ENCODE measurements at regions not wholly inside any gene's neighbourhood (a gene's known extent, or its start where the extent isn't known, plus 50 kb on each side); places are given as distances from the start of the nearest gene placed in this dataset.

DNA sequence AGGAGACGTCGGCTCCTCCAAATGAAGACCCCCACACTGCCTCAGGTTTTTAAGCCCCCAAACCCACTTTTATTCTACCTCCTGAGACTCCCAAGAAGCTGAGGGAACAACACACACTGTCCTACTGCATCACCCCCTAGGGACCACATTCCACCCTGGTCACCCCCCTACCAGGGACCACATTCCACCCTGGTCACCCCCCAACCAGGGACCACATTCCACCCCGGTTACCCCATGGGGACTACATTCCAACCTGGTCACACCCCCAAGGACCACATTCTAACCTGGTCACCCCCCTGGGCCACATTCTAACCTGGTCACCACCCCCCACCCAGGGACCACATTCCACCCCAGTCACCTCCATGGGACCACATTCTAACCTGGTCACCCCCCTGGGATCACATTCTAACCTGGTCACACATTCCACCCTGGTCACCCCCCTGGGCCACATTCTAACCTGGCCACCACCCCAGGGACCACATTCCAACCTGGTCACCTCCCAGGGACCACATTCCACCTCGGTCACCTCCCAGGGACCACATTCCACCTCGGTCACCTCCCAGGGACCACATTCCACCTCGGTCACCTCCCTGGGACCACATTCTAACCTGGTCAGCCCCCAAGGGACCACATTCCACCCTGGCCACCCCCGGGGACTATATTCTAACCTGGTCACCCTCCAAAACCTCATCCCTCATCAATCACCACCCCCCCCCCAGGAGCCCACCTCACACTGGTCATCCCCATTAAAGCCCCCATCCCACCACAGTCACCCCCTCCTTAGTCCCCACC is 587.6 kb downstream of the NPHP4 start:
- TF ChIP-seq, protein P1, sequence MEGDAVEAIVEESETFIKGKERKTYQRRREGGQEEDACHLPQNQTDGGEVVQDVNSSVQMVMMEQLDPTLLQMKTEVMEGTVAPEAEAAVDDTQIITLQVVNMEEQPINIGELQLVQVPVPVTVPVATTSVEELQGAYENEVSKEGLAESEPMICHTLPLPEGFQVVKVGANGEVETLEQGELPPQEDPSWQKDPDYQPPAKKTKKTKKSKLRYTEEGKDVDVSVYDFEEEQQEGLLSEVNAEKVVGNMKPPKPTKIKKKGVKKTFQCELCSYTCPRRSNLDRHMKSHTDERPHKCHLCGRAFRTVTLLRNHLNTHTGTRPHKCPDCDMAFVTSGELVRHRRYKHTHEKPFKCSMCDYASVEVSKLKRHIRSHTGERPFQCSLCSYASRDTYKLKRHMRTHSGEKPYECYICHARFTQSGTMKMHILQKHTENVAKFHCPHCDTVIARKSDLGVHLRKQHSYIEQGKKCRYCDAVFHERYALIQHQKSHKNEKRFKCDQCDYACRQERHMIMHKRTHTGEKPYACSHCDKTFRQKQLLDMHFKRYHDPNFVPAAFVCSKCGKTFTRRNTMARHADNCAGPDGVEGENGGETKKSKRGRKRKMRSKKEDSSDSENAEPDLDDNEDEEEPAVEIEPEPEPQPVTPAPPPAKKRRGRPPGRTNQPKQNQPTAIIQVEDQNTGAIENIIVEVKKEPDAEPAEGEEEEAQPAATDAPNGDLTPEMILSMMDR (IDR thresholded peaks at IDR 0.05) = no peak
- TF ChIP-seq POLR2A (IDR thresholded peaks at IDR 0.05) = no peak

Measured in heart left ventricle (tissue), 13 donors.